ENCODE measurements at regions not wholly inside any gene's neighbourhood (a gene's known extent, or its start where the extent isn't known, plus 50 kb on each side); places are given as distances from the start of the nearest gene placed in this dataset.
A peak's percentile ranks its signal among the peaks of the same experiment; 100 is the strongest.

DNA sequence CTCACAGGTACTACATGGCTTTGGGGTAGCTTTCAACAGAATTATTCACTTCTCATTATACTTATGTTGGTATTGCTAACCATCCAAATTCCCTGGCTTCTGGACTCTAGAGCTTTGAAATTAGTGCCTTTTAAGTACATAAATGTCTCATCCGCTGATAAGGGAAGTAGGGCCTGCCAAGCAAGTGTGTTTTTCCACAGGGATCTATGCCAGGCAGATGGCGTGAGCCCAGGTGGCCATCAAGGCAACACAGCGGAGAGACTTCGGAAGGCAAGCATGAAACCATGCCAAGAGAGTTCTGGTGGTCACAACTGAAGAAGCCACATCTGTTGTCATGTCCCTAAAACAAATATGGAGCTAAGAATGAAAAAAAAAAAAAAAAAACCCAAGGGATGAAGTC, 503.1 kb upstream of the LCORL start:
- DNase-seq (ENCODE audit: low read depth), result no peak

DNA sequence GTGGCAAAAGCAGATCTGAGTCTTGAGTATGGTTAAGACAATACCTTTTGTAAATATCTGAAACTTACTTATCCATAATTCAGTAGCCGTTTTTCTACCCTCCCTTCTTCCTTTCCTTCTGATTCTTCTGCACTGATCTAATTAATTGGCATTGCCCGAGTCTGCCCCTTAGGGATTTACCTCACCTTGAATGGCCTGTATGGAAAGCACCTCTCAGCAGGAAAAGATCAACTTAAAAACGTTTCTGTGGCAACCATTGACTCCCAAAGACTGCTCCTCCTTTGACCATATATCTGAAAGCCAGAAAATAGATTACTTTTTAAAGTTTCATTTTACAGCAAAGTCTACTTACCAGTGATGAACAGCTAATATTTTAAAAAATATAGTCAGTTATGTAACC, 496.5 kb upstream of the LCORL start:
- DNase-seq (ENCODE audit: low read depth), result no peak

DNA sequence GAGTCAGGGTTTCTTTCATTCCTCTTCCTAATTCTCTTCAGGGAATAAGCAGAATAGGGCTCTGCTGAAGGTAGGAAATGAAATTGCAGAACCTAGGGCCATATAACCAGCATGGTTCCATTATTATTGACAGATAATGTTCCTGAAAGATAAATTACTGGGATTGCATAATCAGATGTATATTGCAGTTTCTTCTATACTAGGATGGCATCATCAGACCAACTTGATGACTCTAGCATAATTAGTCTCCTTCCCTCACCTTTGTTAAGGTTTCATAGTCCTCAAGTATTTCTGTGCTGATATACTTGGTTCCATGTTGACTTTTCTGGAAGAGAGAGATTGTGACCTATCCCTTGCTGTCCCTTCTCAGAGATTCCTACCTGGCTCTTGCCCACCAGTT, 492.3 kb upstream of the LCORL start:
- DNase-seq (ENCODE audit: low read depth), result no peak

DNA sequence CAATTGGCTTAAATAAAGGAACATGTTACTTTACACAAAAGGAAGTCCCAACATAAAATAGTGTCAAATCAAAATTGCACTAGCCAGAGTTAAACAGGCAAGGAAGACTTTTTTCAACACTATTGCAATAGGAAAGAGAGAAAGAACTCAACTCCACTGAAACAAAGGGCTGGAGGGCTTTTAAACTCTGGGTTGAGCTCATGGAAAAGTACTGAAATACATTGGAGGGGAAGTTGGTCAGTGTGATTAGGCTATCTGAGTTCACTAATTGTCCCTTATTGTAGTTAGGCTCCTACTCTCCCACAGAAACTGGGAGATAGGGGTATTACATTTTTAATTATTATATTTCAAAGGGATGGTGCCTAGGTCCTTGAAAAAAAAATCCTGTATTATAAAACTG, 491.2 kb upstream of the LCORL start:
- no peak for DNase-seq (ENCODE audit: low read depth)

DNA sequence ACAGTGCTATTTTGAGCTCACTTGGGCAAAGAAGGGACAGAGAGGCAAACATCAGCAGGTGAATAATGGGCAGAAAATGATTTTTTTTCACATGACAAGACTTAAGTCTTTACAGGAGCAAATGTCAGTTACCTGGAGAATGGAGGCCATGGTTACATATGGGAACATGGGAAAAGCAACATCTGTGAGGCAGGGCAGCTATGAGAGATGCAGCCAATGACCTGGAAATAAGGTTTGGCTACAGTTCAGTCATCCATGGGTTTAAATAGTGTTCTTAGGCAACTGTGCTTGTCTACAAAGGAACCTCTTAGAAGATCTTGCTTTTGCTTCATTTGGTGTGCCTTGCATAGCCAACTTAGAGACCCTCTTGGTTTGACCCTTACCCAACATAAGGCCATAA, 490.2 kb upstream of the LCORL start:
- DNase-seq (ENCODE audit: low read depth), result no peak

DNA sequence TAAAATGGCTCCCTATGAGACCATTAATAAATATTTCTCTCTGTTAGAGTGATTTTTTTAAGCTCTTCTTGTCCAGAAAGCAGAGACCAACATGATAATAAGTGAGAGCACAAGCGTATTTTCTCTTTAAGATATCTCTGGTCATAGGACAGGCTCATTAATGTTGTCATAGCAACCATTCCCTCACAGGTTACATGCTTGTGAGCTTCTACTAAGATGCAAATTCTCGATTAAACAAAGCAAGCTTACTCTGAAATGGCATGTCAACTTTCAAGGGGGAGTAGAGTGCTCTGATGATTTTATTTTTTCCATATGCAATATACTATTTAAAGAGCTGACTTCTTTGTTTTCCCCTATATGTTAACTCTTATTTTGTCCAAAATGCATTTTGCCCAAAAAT, 487.2 kb upstream of the LCORL start:
- DNase-seq (ENCODE audit: low read depth), result no peak

DNA sequence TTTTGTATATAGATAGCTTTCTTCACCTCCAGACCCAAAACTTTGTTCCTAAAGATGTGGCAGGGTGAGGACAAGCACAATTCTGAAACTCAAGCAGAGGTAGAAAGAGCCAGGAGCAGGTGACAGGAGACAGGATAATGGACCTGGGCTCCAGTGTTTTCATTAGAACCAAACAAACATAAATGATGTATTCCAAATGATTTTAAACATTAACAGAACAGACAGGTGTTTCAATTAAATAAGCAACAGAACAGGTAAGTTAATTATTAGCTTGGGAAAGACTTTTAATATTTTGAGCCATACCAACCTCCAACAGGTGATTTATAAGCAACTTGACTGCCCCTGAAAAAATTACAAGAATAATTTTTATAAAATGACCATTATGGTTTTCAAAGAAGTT, 459.4 kb upstream of the LCORL start:
- no peak for DNase-seq (ENCODE audit: low read depth)

DNA sequence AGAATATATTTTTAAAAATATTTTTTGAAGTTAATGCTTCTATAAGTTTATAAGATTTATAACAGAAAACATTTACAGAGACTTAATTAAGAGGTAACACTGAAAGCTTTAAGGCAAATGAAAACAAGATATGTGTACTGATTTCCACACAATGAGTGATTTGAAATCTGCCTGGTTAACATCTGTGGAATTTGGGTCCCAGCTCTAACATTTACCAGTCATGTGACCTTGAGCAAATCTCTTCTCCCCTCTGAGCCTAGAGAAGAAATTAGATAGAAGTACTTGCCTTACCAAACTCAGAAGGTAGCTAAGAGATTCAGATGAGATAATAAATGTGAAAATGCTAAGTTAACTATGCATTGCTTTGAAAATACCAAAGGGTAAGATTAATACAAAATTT, 458.8 kb upstream of the LCORL start:
- DNase-seq (ENCODE audit: low read depth), result no peak

DNA sequence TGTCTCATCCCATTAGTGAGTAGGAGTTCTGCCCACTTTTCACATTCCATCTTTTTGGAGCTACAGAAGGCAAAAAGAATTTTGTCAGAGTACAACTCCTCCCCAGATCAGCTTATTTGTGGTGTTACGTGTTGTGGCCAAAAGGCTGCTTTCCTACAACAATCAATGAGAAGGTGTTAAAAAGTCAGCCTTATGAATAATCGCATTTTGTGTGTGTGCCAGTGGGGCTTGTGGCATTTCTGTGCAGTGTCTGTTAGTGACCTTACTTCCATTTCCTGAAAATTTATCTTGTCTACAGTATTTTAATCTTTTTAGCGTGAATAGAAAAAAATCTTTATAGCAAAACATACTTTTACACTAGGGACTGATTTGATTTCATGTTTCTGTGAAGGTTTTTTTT, 458.3 kb upstream of the LCORL start:
- no peak for DNase-seq (ENCODE audit: low read depth)

DNA sequence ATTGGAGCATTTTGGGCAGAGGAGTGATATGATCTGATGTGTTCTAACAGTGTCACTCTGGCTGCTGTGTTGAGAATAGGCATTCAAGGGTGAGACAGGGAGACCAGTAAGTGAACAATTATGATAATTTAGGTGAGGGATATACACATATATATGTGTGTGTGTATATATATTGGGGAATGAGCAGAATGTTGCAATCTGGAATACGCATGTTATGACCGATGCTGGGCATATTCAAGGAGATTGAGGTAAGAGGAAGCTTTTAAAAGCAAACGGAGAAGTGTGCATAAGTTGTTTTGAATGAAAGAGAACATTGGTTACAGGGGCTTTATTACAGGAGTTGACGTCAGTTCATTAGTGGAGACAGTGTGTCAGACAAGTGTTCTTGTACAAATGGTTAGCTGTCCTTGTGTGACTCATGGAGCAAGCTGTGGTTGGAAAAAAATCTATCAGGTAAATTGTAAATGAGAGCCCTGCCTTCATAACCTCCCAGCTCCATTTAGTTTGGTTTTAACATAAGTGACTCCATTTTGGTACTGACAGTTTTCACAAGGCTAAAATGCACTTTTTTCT, 442.5 kb upstream of the LCORL start:
- DNase-seq (ENCODE audit: low read depth), result peak; percentile 3

DNA sequence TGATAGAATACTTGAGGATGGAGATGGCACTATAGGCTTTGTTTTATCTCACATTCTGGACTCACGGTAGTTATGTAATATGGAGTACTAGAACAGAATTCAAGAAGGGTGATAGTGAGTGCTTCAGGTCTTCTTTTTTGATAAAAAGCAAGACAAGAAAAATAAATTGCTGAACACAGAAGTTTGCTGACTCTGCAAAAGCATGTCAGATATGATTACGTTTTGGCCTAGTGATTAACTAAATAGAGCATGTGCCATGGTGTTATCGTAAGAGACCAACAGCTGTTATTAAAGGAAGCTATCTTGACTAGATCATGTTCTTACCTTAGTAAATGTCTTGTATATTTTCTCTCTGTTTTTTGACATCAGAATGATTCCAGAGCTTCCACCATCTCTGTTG, 436.9 kb upstream of the LCORL start:
- no peak for DNase-seq (ENCODE audit: low read depth)

DNA sequence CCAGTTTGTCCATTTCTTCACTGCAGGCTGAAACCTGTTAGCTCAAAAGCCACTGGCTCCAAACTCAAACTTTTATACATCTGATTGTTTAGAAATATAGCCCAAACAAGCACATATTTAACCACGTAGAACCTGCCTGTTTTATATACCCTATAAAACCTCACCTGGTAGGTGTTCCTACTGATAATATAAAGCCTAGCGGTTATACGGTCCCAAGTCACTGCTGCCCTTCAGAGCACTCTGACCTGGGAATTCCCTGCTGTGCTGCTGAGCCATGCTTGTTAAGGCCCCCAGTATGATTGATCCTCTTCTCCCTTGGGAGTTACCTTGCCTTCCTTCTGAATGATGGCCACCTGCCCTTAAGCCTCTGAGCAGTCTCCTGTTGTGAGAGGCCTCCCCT, 432.8 kb upstream of the LCORL start:
- no peak for DNase-seq (ENCODE audit: low read depth)

DNA sequence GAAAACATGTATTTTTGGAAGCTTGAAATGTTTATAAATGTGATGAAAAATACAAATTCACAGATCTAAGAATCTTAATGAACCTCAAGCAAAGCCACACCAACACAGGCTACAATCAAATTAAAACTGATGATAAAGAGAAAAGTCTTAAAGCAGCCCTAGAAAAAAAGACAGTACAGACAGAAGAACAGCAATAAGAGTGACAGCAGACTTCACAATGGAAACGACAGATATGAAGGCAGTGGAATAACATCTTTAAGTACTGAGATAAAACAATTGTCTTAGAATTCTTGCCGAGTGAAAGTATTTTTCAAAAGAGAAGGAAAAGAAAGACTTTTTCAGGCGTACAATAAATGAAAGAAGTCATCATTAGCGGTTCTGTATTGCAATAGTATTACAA, 423.6 kb upstream of the LCORL start:
- no peak for DNase-seq (ENCODE audit: low read depth)

DNA sequence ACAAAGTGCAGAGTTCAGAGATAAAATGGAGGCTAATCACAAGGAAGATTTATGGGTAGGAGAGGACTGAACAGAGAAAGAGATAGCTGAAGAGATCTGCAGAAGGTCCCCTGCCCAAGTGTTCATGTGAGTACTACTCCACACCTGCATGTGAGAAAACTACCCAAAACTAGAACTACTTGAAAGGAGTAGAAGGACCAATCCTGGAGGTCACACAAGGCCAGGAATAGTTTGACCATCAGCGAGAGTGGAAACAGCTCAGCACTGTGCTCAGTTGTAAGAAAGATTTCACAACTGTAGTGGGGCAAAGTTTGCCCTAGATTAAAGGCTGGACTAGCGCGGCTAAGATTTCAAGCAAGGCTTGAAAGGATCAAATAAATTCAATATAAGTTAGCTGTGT, 422.7 kb upstream of the LCORL start:
- DNase-seq (ENCODE audit: low read depth), result no peak

DNA sequence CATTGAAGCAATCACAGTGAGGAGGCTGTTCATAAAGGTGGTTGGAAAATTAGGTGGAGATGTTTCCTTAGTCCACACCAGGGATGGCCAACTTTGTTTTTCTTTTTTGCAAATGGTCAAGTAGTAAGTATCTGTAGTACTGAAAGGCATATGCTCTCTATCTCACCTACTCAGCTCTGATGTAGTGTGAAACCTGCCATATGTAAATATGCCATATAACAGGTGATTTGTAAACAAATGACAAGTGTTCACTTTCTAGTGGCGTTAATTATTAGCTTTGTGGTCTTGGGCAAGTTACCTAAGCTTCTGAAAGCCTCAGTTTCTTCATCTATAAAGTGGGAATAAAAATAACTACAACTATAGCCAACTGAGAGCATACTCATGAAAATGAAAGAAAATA, 421.4 kb upstream of the LCORL start:
- no peak for DNase-seq (ENCODE audit: low read depth)

DNA sequence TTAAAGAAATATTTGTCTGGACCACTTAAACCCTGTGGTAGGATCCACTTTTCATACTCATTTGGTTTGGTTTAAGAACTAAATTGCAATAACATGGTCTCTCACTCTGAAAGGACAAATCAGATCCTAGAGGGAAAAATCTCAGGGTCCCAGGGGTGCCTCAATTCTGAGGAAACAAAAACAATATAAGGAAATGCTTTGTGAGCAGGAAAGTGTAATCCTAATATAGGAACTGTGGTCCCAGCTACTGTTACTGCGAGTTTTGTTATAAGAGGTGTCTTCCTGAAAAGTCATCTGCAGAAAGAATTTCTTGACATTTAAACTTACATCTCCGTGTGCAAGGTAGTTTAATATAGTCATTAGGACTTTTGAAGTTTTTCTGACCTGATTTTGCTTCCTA, 420.1 kb upstream of the LCORL start:
- no peak for DNase-seq (ENCODE audit: low read depth)

DNA sequence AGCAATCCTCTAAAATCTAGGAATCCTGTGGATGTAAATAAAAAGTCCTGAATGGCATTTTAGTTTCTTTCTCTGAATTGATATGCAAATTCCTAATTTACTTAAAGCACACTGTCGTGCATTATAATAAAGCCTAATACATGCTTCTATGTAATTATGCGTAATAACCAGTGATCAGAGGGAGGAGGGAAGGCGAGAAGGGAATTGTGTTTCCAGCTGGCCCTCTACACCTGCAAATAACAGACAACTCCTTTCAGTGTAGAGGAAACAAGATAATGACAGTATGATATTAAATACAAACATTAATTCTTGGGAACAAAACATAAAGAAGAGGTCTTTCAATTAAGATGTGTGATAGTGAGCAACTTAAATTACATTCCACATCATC, 419.6 kb upstream of the LCORL start:
- DNase-seq (ENCODE audit: low read depth), result no peak

DNA sequence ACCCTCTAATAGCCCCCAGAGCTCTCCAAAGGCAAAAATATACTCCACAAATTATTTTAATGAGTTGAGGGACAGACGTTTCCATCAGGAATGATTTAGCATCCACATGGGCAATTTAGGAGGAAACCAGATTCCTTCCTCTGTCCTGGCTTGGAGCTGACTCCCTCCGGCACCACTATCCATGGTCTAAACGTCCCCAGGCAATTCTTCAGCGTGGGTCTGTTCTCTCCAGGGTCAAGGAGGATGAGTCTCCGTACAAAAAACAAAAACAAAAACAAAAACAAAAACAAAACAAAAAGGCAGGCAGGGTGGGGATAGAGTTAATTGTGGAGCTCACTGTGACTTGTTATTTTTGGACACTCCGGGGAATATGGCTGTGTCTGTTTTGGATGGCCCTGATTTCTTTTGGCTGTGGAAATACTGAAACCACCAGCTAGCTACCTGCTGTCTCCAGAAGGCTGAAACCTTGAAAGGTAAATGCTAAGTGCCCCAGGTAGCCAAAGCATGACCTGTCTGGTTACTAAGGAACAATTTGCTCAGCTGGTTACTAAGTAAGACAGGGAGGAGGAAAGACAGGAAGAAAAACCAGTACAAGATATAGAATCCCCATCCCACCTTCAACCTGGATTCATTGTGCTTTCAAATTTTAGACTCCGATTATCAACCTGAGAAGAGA, 419.1 kb upstream of the LCORL start:
- no peak for DNase-seq (ENCODE audit: low read depth)

DNA sequence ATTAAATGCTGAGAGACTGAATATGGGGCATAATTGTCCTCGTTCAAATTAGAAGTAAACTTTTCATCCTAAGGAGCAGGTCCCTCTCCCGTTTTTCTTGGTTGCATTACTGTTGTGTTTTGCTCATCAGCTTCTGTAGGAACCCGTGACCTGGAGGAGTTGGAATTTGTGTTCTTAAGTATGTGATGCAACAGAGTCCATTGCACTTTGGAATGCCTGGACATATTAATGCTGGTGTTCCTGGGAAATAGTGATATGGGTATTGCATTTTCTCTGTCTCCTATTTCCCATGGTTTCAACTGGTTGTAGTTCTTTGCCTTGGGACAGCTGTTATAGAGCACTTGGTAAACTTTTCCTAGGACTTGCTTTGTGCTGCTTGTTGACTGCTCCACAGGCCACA, 417.8 kb upstream of the LCORL start:
- DNase-seq (ENCODE audit: low read depth), result no peak

DNA sequence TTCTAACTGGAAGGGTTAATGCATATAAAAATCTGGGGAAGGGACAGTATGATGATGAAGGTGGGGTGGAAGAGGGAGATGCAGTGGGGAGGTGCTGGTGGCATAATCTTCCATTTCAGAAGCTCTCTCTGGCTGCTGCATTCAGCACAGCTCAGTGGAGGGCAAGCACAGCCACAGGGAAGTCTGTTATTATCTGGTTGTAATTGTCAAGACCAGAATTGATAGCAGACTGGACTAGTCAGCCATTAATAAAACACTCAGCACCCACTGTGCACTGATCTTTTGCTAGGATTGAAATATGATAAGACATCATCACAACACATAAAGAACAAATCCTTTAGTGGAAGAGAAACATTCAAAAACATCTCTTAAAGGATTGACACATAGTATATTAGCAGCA, 414.2 kb upstream of the LCORL start:
- no peak for DNase-seq (ENCODE audit: low read depth)

DNA sequence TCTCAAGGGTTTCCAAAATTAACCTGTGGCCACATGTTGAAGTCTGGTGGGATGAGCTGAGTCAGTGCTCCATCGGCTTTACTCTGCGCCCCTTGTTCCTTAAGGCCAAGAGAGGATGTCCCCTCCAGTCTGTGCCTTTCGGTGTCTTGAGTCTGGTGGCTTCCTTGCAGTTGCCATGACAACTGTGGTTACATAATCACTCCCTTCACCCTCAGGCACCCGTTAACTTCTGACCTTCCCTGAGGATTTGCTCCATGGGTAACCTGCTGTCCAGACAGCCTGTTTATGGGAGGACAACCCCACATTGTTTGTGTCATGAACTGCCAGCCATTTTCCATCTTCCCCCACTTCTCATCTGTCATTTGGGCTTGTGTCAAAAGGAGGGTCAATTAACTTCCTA, 401.1 kb upstream of the LCORL start:
- no peak for DNase-seq (ENCODE audit: low read depth)

DNA sequence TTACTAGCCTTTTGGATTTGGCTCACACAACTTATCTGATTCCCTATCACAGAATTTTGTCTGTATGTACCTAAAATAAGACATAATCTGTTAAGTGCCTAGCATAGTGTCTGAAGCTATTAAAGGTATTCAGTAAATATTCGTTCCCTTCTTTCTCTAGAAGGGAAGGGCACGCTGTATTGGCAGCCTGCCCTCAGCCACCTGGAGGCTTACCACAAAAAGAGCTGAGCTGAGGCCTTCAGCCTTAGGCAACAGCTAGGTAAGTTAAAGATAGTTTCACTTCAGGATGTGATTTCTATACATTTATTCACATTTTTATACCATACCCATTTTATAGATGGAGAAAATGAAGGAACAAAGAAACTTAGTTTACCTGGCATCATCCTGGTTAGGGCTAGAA, 400.0 kb upstream of the LCORL start:
- DNase-seq (ENCODE audit: low read depth), result no peak

DNA sequence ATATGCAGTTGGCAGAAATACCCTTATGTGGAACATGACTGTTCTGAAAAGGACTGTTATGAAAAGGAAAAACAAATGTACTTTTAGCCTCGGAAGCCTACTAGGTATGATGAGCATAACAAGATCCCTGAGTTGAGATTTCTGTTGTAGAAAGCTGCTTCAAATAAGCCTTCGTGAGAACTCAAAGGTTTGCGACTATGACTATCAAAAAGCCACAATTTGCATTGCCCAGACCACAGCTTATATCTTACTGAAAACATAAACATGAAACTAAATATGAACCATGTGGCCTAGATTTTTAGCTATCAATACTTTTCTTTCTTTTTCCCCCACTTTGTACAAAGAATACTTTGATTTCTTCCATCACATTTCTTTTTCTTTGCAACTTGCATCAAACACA, 398.2 kb upstream of the LCORL start:
- no peak for DNase-seq (ENCODE audit: low read depth)
